HG03460 (cell line): ENCODE measurements at regions not wholly inside any gene's neighbourhood (a gene's known extent, or its start where the extent isn't known, plus 50 kb on each side); places are given as distances from the start of the nearest gene placed in this dataset.
"Not testable (repeated sequence)": the region's sequence is repeated elsewhere in the genome, so short reads cannot be mapped to it uniquely, and the experiment has no call there.

ENCODE experiments used
- ATAC-seq: cut with Tn5 transposase; IDR thresholded peaks from one replicate; pipeline ENCODE4 v1.9.1; 2021; ENCODE audit not compliant: unreplicated experiment

DNA sequence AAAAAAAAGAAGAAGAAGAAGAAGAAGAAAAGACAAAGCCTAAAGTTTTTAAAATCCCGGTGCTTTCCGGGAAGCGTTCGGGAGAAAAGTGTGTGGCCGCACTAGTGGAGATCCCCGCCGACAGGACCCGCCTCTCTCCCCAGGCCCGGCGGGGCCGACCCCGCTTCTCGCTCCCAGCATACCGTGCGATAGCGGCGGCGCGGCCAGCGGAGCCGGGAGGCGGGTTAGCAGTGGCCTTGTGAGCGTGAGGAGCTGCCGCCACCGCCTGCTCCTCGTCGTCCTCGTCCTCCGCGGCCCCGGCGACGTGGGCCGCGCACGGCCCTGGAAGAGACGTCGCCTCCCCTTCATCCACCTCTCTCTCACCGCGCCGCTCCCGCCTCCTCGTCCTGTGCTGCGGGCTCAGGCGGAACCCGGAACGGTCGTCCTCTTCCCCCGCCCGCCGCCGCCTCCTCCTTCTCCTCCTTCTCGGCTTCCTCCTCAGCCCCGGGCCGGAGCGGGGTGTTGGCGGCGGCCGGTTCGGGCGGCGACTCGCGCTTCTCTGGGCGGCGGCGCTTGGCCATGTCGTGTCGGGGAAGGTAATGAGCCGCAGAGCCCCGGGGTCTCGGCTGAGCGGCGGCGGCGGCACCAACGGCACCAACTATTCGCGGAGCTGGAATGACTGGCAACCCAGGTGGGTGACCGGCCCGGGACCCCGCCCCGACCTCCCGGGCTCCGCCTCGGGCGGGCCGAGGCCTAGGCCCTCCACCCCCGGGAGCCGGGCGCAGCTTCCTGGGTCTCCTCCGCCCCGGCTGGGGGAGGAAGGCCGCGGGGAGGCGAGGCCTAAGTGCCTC, 62.6 kb upstream of the CDR2 start:
- peak; percentile 85 for ATAC-seq

- ATAC-seq = peak; percentile 32
Observed at GRCh38 chr16:22436326-22436822, 62.0 kb upstream of the CDR2 start.

GRCh38 chr16:22431314-22431713, 56.9 kb upstream of the CDR2 start:
- ATAC-seq = not testable (repeated sequence)

DNA sequence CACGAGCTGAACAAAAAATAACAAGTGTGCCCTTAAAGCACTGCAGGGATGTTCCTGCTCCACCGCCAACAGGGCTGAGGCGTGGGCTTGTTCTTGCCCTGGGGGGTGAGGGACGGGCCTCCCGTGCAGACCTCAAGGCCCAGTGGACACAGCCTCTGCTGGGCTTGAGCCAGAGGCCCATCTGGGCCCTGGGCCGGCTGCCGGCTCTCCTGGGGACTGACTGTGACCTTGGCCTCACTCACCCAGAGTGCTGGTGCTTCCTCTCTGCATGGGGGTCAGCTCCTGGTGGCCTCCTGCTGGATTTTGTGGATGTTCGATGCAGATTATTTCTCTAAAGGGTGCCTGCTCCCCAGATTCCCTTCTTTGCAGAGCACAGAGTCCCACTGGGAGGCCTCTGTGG, 54.2 kb upstream of the CDR2 start:
- no peak for ATAC-seq

DNA sequence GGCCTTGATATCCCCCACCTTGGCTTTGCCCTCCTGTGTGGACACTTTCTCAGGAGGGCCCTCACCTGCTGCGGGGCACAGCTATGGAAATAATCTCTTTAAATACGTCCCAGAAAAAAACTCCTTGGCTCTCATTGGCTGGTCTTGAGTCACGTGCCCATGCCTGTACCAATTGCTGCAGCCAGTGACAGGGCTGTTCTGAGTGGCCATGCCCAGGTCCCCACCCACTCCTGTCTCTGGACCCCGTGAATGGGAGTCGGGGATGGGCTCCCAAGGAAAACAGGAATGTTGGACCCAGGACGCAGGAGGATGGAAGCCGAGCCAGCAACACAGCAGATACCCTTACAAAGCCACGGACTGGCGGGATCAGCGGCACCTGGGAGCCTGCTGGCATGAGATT, 53.1 kb upstream of the CDR2 start:
- ATAC-seq = no peak

DNA sequence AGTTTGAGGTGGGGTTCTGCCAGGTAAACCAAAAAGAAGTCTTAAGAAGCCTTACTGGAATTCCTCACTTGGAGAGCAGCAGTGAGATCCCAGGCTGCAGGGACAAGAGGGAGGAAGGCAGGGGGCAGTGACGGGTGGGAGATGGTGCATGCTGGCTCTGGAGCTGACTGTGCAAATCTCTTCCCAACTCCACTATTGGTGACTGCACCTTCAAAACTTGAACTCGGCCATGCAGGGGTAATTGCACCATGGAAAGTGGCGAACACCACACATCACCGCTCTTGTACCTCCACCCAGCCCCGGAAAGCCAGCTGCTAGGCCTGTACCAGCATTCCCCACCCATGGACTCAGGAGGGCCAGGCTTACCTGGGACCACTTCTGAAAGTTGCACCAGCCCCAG, 51.4 kb upstream of the CDR2 start:
- no peak for ATAC-seq

DNA sequence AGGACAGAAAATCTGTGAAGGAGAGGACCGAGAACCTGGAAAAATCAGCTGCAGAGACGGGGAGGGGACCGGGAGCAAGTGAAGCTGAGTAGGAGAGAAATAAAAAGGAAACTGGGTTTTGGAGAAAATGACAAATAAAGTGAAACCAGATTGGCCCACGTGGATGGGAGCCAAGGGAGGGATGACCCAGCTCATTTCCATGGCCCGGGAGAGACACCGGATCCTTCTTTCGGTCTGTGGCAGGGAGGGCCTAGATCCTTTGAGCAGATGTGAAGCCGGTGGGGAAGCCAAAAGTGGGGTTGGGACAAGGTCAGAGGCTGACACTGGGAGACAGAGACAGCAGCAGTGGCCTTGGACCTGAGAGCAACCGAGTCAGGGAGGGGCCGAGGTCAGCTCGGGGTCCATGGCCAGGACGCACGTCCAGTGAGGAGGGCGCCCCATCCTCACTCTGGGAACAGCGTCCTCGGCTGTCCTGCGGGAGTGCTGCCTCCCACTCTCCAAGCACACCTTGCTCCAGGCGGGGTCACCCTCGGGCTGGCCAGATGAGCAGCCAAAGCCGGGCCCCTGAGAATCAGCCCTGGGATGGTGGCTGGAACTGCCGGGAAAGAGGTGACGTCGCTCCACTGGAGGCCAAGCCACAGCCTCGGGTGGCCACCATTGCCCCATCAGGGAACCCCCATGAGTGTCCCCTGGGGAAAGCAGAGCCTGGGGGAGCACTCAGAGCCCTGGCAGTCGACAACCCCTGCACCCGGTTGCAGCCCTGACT, 50.8 kb upstream of the CDR2 start:
- ATAC-seq = no peak

DNA sequence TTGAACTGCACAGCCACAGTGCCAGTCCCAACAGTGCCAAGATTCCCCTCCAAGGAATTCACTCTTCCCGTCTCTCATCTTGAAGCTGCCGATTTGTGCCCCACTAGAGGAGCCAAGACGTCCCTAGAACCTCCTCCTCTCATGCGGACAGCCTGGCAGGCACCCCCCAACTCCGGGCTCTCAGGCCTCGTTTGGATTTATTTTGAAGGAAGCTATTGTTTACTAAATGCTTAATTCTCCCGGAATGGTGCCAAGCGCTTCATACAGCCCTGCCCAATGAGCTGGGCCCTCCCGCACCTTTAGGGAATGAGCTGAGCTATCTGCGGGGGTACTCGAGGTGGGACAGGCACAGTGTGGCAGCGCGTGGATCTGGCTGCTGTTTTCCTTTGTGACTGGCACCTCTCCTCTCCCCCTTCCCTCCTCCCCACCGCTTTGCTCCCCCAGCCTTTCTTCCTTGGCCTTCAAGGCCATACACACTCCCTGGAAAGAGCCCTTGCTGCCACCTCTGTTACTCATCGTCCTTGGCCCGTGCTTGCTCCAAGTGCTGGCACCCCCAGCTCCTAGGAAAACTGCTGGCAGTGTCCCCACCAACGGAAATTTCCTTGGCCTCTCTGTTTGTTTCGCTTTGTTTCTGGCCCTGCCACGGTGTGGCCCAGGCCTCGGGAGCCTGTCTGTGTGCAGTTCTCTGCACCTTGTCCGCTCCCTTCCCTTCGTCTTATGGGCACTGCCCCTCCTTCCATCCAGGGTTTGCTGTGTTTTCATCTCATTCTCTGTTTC, 49.9 kb upstream of the CDR2 start:
- no peak for ATAC-seq
